Stimulated activated CD8-positive, alpha-beta memory T cell treated with anti-CD3 and anti-CD28 coated beads, Interleukin-7, amount 100 ng/mL, for 4 hours (primary cell): ENCODE measurements at regions not wholly inside any gene's neighbourhood (a gene's known extent, or its start where the extent isn't known, plus 50 kb on each side); places are given as distances from the start of the nearest gene placed in this dataset.

ENCODE experiments used
- DNase-seq, 2 donors: peaks; one replicate each; pipeline ENCODE4 v3.0.0-alpha.2; 2020; ENCODE audit warnings: low read depth in 2 of 2

GRCh38 chr10:110397856-110398255 lies 93.1 kb upstream of the SMNDC1 start:
- DNase-seq = no peak

DNA sequence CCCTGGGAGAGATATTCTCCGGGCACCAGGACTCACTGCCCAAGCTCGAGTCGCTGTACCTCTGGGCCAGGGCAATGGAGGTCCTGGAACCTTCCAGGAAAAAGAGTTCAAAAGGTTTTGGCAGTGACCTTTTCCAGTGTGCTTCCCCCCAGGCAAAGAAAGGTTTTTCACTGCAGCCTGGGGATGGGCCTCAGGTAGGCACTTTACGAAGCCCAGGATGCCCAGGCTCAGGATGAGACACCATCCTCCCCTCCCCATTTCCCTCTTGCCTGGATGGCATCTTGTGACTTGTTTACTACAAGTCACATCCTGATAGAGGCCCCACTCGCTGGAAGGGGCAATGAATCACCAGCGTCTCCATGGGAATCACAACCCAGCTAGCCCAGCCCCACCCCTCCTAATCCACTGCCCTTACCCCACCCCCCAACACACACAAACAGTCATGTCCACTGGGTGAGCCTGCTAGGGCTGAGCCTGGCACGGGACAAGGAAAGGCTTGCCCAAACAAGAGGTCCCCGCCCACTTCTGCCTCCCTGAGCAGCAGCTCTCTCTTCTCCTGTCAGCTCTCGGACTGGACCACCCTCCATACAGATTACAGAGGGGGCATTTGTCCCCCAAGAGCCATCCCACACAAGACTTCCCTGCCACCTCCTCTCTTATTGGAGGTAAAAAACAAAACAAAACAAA lies 93.8 kb upstream of the SMNDC1 start:
- DNase-seq = no peak

GRCh38 chr10:110399106-110399964 lies 94.6 kb upstream of the SMNDC1 start:
- DNase-seq = no peak

DNA sequence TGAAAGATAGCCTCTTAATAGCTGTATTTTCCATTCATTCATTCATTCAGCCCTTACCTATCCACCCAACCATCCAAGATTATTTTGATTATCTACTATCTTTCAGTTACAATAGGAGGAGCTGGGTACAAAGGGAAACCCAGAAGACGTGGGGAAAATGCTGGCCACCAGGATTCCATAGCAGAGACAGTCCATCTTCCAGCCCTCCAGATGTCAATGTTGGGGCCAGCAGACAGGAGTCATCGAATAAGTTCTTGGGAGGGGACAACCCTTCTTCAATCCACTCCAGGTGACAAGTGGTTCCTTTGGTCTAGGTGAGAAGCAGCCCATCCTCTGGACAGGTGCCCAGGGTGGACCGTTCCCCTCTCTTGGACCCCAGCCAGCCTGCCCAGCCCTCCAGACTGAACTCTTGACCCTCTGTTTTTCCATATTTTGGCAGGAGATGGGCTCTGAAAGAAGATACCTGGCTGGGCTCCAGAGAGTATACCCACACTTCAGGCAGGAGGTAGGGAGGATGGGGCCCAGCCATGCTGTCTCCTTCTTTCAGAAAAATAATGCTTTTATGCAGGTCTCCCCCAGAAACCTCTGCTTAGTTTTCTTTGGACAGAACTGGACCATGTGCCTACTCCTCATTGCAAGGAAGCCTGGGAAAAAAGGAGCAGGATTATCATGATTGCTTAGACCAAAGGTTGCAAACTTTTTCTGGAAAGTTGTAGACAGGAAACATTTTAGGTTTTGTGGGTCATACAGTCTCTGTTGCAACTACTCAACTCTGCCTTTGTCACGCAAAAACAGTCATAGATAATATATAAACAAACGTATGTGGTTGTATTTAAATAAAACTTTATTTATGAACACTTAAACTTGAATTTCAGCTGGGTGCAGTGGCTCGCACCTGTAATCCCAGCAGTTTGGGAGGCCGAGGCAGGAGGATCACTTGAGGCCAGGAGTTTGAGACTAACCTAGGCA lies 95.5 kb upstream of the SMNDC1 start:
- no peak for DNase-seq

- DNase-seq = no peak
Observed at GRCh38 chr10:110401401-110402076, 96.2 kb upstream of the DUSP5 start.

DNA sequence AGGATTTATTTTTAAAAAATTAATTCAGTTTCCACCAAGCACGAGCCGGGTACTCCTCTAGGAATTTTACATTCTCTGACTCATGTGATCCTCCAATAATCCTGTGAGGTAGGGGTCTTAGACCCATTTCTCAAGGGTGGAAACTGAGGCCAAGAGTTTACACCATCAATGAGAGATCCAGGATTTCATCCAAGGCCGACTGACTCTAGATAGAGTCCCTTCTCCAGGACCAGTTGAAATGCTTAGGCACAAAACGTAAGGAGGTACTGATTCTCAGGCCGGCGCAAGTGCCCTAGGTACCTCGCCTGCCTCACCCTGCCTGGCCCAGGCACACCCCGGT lies 95.7 kb upstream of the DUSP5 start:
- no peak for DNase-seq

- no peak for DNase-seq
Observed at GRCh38 chr10:110403593-110403992, 94.1 kb upstream of the DUSP5 start.

DNA sequence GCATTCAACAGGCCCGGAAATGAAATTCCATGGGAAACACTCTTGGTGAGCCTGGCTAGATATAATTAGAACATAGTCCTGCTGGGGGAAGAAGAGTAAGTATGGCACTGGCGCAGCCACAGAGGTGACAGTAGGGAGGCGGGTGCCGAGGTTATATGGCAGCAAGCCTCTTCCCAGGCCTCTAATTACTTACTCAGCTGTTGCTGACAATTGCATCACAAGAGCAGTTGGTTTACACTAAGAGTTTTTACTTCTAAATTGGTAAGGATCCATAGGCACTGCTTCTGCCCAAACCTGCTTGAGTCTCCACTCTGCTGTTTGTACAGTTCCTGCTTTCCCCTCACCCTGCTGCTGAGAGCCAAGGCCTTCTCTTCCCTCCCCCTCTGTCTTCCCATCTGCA lies 93.3 kb upstream of the DUSP5 start:
- no peak for DNase-seq

GRCh38 chr10:110404825-110405224 lies 92.9 kb upstream of the DUSP5 start:
- no peak for DNase-seq

DNA sequence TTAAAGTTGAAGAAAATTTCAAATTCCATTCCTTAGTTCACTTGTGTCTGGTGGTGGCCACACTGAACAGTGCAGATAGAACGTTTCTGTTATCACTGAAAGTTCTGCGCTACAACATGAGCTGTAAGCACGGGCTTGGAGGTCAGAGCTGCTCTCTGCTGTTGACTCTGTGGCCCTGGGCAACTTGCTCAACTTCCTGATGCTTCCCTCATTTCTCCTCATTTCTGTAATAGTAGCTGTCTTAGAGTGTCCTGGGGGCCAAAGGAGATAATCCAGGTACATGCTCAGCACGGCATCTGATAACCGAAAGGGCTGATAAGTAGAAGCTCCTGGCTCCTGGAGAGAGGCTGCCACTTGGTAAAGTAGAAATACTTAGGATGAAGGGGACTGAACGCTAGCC lies 92.3 kb upstream of the DUSP5 start:
- DNase-seq = no peak

- DNase-seq = no peak
Observed at GRCh38 chr10:110407301-110408170, 90.2 kb upstream of the DUSP5 start.

- DNase-seq = no peak
Observed at GRCh38 chr10:110408203-110408871, 89.4 kb upstream of the DUSP5 start.

DNA sequence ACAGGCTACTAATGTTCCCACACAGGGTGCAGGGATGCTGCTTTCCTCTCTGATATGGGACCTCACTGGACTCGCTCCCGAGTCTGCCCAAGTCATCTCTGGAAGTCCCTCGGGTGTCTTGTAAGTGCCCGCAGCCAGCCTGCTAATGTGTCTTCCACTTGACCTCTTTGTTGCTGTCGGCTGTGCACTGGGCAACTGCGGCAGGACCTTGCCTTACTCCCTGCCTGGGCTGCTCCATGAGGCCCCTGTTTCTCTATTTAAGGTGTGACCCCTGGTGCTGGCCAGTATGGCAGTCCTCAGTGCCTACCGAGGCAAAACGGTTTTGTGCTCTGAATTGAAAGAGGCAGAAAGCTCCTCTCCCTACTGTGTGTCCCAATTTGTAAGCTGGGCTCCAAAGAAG lies 88.8 kb upstream of the DUSP5 start:
- no peak for DNase-seq

GRCh38 chr10:110409488-110409887 lies 88.2 kb upstream of the DUSP5 start:
- no peak for DNase-seq

DNA sequence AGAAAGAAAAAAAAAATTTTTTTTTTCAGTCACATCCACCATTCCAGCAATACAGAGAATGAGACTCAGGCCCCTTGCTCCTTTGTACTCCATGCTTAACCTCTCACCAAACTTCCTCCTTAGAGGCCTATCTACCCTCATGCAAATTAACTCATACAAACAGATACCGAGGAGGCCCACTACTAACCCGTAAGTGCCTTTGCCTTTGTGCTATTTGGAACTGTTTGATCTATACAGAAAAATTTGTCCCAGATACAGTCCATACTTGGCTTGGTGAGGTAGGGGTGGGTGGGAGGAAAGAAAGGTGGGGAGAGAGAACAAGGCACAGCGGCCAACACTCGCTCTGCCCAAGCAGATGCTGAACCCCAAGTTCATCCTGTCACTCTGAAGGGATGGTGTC lies 87.8 kb upstream of the DUSP5 start:
- DNase-seq = no peak

GRCh38 chr10:110410329-110411046 lies 87.2 kb upstream of the DUSP5 start:
- no peak for DNase-seq

DNA sequence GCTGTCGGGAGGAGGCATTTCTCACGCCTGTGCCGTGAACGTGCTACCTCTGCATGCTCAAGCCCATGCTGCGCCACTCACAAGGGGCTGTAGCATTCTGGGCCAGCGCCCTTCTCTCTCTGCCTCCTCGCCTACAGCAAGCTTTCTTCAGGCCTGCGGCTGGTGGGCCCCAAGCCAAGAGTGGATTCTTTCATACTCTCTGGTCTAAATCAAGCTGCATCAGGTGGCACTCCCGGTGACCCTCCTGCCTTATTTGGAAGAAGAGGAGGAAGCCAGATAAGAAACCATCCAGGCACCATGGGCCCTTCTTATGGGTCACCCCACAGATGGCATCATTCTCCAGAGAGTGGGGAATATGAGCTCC lies 86.7 kb upstream of the DUSP5 start:
- no peak for DNase-seq

- no peak for DNase-seq
Observed at GRCh38 chr10:110413049-110413783, 84.5 kb upstream of the DUSP5 start.
